ENCODE measurements at regions not wholly inside any gene's neighbourhood (a gene's known extent, or its start where the extent isn't known, plus 50 kb on each side); places are given as distances from the start of the nearest gene placed in this dataset.
A peak's percentile ranks its signal among the peaks of the same experiment; 100 is the strongest.

DNA sequence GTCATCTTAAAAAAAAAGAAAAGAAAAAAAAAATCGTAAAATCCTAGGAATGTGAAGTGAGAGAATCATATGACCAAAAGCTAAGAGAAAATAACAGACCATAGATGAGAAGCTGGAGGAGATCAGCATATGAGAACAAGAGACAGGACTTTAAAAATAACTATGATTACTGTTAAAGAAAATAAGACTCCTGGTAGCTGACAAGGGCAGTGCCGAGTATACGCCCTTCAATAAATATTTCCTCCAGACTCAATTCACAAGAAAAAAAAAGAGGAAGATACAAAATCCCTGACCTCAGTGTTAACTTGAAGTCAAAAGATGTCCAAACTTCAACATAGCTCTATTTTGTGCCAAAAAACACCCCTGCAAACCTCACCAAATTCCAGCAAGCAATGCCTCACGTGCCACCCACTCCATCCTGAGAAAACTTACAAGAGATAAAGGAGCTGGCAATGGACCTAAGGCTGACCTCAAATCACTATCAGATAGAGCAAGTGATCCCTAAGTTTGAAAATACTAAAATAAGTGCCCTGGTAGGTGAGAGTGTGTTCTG, 817.2 kb downstream of the SOCS6 start:
- no peak overlapping the region for H3K27ac ChIP-seq
- H3K4me3 ChIP-seq = no peak overlapping the region
- DNase-seq (ENCODE audit: low read depth in 1 of 2, low spot score in 1 of 2) = no peak
- ChIA-PET POLR2A (no interaction called here), CTCF (no interaction called here)
- H3K4me2 ChIP-seq = no peak overlapping the region
- no peaks in the 10 kb centered on the region for H3K9me3 ChIP-seq
- 42% methylated on average over 4 of the region's 4 CpGs for WGBS (ENCODE audit: missing lambda C conversion rate)
- no peaks in the 10 kb centered on the region for H3K4me1 ChIP-seq
- TF ChIP-seq CBX8 (IDR thresholded peaks at IDR 0.05) = no peak
- TF ChIP-seq JUNB (IDR thresholded peaks at IDR 0.05) = no peak
- no peak for TF ChIP-seq HEYL (CRISPR knock-in tag; IDR thresholded peaks at IDR 0.05)
- TF ChIP-seq ESRRA (IDR thresholded peaks at IDR 0.05; ENCODE audit: borderline replicate concordance, low read length) = no peak
- TF ChIP-seq SREBF2 (IDR thresholded peaks at IDR 0.05) = no peak
- TF ChIP-seq FOXS1 (CRISPR knock-in tag; IDR thresholded peaks at IDR 0.05) = no peak
- TF ChIP-seq HOXB13 (CRISPR knock-in tag; IDR thresholded peaks at IDR 0.05; ENCODE audit: low read depth) = no peak
- TF ChIP-seq CHD2 (IDR thresholded peaks at IDR 0.05; ENCODE audit: low read length, partially characterized antibody) = no peak
- TF ChIP-seq, protein P1, sequence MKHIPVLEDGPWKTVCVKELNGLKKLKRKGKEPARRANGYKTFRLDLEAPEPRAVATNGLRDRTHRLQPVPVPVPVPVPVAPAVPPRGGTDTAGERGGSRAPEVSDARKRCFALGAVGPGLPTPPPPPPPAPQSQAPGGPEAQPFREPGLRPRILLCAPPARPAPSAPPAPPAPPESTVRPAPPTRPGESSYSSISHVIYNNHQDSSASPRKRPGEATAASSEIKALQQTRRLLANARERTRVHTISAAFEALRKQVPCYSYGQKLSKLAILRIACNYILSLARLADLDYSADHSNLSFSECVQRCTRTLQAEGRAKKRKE (CRISPR knock-in tag; IDR thresholded peaks at IDR 0.05; ENCODE audit: low read depth) = no peak
- TF ChIP-seq TP53 (CRISPR knock-in tag; IDR thresholded peaks at IDR 0.05) = no peak
- no peak for TF ChIP-seq ZFP36 (IDR thresholded peaks at IDR 0.05; ENCODE audit: borderline replicate concordance, partially characterized antibody)
- TF ChIP-seq, protein P2, sequence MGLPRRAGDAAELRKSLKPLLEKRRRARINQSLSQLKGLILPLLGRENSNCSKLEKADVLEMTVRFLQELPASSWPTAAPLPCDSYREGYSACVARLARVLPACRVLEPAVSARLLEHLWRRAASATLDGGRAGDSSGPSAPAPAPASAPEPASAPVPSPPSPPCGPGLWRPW (IDR thresholded peaks at IDR 0.05) = no peak
- TF ChIP-seq SMC3 (IDR thresholded peaks at IDR 0.05) = no peak
- no peak for TF ChIP-seq RCOR1 (IDR thresholded peaks at IDR 0.05; ENCODE audit: low read depth, low read length)
- no peak for TF ChIP-seq MYC (IDR thresholded peaks at IDR 0.05; ENCODE audit: borderline replicate concordance, low read length)
- TF ChIP-seq, protein P3, sequence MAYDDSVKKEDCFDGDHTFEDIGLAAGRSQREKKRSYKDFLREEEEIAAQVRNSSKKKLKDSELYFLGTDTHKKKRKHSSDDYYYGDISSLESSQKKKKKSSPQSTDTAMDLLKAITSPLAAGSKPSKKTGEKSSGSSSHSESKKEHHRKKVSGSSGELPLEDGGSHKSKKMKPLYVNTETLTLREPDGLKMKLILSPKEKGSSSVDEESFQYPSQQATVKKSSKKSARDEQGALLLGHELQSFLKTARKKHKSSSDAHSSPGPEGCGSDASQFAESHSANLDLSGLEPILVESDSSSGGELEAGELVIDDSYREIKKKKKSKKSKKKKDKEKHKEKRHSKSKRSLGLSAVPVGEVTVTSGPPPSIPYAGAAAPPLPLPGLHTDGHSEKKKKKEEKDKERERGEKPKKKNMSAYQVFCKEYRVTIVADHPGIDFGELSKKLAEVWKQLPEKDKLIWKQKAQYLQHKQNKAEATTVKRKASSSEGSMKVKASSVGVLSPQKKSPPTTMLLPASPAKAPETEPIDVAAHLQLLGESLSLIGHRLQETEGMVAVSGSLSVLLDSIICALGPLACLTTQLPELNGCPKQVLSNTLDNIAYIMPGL (CRISPR knock-in tag; IDR thresholded peaks at IDR 0.05; ENCODE audit: borderline replicate concordance) = no peak
- no peak for FAIRE-seq
- ATAC-seq = no peak

DNA sequence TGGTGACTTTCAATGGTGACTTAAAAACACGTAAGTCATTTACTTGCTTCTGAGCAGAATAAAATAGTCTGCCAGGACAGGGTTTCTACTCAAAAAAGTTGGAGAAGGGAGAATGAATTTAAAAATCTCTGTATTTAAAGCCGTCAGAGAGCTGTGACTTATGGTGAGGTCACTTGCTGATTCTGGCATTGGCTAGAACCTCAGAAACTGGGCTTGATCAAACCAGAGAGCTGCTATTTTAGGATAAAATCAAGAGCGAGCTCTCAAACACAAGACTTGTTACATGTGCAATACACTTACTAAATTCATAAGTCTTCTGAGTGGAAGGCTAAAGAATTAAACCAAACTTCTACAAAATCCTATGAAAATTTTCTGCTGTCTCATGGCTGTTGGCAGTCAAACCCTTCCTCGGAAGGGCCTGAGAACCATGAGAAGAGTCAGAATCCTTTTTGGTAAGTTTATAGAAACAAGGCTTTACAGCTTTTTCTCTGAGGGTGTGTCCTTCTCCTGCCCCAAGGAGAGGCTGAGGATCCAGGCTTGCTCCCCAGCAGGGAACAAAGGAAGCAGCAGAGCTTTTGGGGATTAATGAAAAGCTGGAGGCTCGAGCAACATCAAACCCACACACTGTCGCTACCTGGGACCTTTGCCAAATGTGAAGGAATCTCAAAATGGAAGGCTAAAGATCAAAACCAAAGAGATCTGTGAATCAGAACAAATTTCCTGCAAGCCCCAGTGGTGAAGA, 816.4 kb downstream of the SOCS6 start:
- no peak overlapping the region for H3K27ac ChIP-seq
- DNase-seq (ENCODE audit: low read depth in 1 of 2, low spot score in 1 of 2) (no peak), FAIRE-seq (no peak), ATAC-seq (no peak)
- H3K4me2 ChIP-seq = peak overlapping the region; percentile 23; the same call in 1 of the 3 replicates
- H3K4me1 ChIP-seq = no peaks in the 10 kb centered on the region
- 20% methylated on average over 5 of the region's 6 CpGs for WGBS (ENCODE audit: missing lambda C conversion rate)
- ChIA-PET POLR2A (no interaction called here), CTCF (no interaction called here)
- TF ChIP-seq HEYL (CRISPR knock-in tag; IDR thresholded peaks at IDR 0.05) (no peak), NPAS2 (CRISPR knock-in tag; IDR thresholded peaks at IDR 0.05; ENCODE audit: borderline replicate concordance) (no peak), CBX2 (IDR thresholded peaks at IDR 0.05; ENCODE audit: borderline replicate concordance, low read depth) (no peak), TP53 (CRISPR knock-in tag; IDR thresholded peaks at IDR 0.05) (no peak), PHF8 (IDR thresholded peaks at IDR 0.05; ENCODE audit: borderline replicate concordance, low read depth) (no peak), NFE2L2 (conservative IDR thresholded peaks at IDR 0.05; ENCODE audit: low read length) (no peak), CHD2 (IDR thresholded peaks at IDR 0.05; ENCODE audit: low read length, partially characterized antibody) (no peak), MYC (IDR thresholded peaks at IDR 0.05; ENCODE audit: borderline replicate concordance, low read length) (no peak), HDAC2 (IDR thresholded peaks at IDR 0.05) (no peak), SREBF2 (IDR thresholded peaks at IDR 0.05) (no peak), ZFP36 (IDR thresholded peaks at IDR 0.05; ENCODE audit: borderline replicate concordance, partially characterized antibody) (no peak), MAFK (IDR thresholded peaks at IDR 0.05; ENCODE audit: partially characterized antibody) (no peak)
- TF ChIP-seq, protein P2 (IDR thresholded peaks at IDR 0.05) = no peak
- no peak overlapping the region for H3K4me3 ChIP-seq
- H3K9me3 ChIP-seq = no peaks in the 10 kb centered on the region
